Muscle of leg (tissue), 3 donors: ENCODE measurements at regions not wholly inside any gene's neighbourhood (a gene's known extent, or its start where the extent isn't known, plus 50 kb on each side); places are given as distances from the start of the nearest gene placed in this dataset.

Source experiments
- DNase-seq: peaks from one replicate; pipeline ENCODE4 v3.0.0; 2013
- H3K27ac ChIP-seq: one replicate; pipeline ENCODE4 v1.5.1; 2013; ENCODE audit warnings: mild to moderate bottlenecking, low read length, control low read depth
- H3K27me3 ChIP-seq: one replicate; pipeline ENCODE4 v1.6.1; 2013; ENCODE audit warnings: low read length; ENCODE audit not compliant: control insufficient read depth, insufficient read depth
- H3K36me3 ChIP-seq: one replicate; pipeline ENCODE4 v1.6.1; 2013; ENCODE audit warnings: low read length; ENCODE audit not compliant: control insufficient read depth, insufficient read depth
- H3K4me1 ChIP-seq: one replicate; pipeline ENCODE4 v1.6.1; 2013; ENCODE audit warnings: low read length; ENCODE audit not compliant: control insufficient read depth, insufficient read depth
- H3K4me3 ChIP-seq: one replicate; pipeline ENCODE4 v1.5.1; 2013; ENCODE audit warnings: low read length, control low read depth
- H3K9me3 ChIP-seq: replicated peaks from 2 replicates; pipeline ENCODE4 v1.6.1; 2013; ENCODE audit warnings: low read depth, low read length; ENCODE audit not compliant: control insufficient read depth
- WGBS: methylation state at CpG from one replicate; pipeline ENCODE4 v1.1.5; 2013; ENCODE audit warnings: missing lambda C conversion rate; ENCODE audit not compliant: insufficient coverage; 5-methylcytosine and 5-hydroxymethylcytosine counted together

DNA sequence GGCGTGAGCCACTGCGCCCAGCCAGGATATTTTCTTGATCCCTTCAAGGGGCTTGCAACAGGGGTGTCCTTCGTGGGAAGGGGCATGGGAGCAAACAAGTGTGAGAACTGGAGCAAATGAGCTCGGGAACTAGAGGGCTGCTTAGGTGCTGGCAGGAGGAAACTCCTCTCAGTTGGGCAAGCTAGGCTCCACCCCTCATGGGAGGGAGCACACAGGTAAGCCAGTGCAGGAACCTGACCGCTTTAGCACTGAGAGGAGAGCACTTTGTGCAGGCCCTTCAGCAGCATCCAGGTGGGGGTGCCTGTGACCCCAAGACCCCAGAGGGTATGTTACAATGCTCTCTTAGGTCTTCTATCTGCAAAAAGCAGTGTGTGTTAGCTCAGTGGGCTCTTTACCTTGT lies 755.4 kb upstream of the MDGA2 start:
- no peaks in the 10 kb centered on the region for H3K27me3 ChIP-seq
- 81% methylated on average over 4 of the region's 5 CpGs for WGBS
- no peak overlapping the region for H3K4me3 ChIP-seq
- H3K9me3 ChIP-seq = no peaks in the 10 kb centered on the region
- no peak for DNase-seq
- H3K4me1 ChIP-seq = peaks cover 3% of the 10 kb centered on the region
- no peaks in the 10 kb centered on the region for H3K36me3 ChIP-seq
- no peak overlapping the region for H3K27ac ChIP-seq

DNA sequence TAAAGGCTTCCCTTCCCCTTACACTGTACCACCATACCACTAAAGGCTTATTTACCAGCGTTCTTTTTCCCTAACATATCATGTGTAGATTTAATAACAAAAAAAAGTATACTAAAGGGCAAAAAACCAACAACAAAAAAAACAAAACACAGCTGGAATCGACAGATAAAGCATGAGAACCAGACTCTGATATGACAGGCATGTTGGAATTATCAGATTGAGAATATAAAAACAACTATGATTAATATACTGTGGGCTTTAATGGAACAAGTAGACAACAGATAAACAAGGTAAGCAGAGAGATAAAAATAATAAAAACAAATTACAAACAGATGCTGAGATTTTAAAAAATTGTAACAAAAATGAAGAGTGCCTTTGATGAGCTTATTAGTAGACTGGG lies 754.1 kb upstream of the MDGA2 start:
- DNase-seq = no peak
- whole genome bisulfite sequencing = no CpG with 5 or more reads among the region's 2 CpGs
- Histone ChIP-seq H3K36me3 (no peaks in the 10 kb centered on the region), H3K27me3 (no peaks in the 10 kb centered on the region), H3K27ac (no peak overlapping the region), H3K4me1 (no peaks in the 10 kb centered on the region), H3K4me3 (no peak overlapping the region), H3K9me3 (no peaks in the 10 kb centered on the region)

DNA sequence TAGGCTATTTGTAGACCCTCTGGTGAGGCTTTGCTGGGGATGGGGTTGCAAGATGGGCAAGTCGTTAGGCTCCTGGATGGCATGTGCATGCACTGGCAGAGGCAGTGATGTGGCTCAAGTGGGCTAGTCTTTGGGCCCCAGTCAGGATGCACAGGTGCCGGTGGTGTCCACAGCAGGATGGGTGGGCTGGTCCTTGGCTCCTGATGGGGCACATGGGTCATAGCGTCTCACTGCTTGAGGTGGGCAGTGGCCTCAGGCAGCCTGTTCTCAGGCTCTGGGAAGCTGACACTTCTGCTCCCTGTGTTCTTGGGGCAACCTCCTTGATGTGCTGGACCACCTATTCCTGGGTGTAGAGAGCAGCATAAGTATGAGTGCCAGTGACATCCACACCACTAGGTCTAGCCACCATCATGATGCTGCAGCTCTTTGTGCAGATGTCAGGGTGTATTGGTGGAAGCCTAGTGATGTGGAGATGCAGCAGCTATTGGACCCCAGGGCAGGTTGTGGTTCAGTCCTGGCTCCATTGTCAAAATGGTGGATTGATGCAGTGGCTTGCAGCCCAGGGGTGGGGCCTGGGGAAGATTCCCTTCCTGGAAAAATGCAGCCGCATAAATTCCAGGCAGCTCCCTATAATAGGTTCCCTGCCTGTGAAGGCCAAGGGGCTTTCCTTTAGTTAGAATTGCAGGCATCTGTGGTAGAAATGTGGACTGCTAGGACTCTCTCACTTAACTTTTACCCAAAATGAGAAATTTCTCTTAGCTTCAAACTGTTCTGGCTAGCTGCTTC lies 742.5 kb upstream of the MDGA2 start:
- no peak overlapping the region for H3K4me3 ChIP-seq
- H3K36me3 ChIP-seq = no peaks in the 10 kb centered on the region
- H3K4me1 ChIP-seq = no peaks in the 10 kb centered on the region
- no peak overlapping the region for H3K27ac ChIP-seq
- H3K9me3 ChIP-seq = peaks cover 7% of the 10 kb centered on the region
- 79% methylated on average over 2 of the region's 4 CpGs for WGBS
- no peaks in the 10 kb centered on the region for H3K27me3 ChIP-seq
- DNase-seq = no peak

DNA sequence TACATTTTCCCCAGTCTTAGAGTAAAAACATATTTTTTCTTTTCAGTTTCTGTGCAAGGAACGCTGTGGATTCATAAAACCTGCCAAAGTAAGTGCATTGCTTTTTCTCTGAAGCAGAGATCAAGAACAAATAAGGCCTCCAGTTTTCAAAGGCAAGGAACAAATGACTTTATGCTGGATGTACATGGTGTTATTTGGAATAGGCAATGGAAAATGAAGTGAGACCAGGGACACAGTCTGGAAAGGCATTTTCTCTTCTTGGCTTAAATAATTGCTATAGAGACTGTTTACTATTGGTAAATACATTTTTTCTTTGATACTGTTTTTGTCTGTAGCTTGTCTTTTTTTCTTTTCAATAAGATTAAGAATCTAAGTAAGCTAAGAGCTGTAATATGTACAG lies 725.9 kb upstream of the MDGA2 start:
- Histone ChIP-seq H3K36me3 (no peaks in the 10 kb centered on the region), H3K9me3 (no peaks in the 10 kb centered on the region), H3K4me3 (no peak overlapping the region), H3K27ac (no peak overlapping the region), H3K27me3 (no peaks in the 10 kb centered on the region), H3K4me1 (no peaks in the 10 kb centered on the region)
- peak; percentile 81 for DNase-seq
- whole genome bisulfite sequencing = 14% methylated on average over 1 of the region's 1 CpG

DNA sequence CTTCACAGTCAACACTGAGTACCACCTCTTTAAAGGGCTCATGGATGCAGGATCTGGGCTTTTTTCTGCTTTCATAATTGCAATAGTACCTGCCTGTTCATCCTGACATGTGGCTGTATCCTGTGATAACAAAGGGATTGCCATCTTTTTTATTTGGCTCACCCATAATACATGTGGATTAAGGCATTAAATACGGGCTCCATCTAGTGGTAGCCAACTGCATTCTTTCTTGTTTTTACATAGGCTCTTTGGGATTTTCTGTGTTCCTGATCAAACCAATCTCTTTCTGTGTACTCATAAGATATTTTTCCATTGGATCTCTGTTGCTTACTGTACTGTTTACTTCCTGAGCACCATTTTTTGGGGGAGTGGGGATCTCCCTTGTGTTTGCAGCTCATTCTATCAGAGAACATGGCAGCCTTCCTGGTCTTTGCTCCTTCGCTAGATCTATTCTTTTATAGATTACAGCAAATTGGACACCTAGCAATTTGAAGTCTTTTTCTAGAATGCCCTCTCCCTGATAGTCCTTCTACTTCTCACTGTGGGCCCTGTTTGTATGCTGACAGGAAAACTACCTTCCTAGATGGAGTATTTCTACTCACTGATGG lies 723.4 kb upstream of the MDGA2 start:
- no CpG with 5 or more reads among the region's 2 CpGs for WGBS
- Histone ChIP-seq H3K27me3 (no peaks in the 10 kb centered on the region), H3K36me3 (no peaks in the 10 kb centered on the region), H3K4me1 (no peaks in the 10 kb centered on the region), H3K9me3 (no peaks in the 10 kb centered on the region), H3K27ac (no peak overlapping the region), H3K4me3 (no peak overlapping the region)
- peak; percentile 43 for DNase-seq

DNA sequence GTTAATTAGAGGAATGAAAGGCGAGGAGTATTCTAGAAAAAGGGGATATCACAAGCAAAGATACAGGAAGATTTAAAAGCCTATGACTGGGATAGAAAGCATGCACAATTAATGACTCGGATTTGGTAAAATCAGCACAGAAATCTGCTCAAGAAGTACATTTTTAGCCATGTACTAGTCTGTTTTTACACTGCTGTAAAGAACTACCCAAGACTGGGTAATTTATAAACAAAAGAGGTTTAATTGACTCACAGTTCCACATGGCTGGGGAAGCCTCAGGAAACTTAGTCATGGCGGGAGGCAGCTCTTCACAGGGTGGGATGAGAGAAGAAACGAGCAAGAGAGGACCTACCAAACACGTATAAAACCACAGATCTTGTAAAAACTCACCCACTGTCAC lies 716.3 kb upstream of the MDGA2 start:
- Histone ChIP-seq H3K36me3 (no peaks in the 10 kb centered on the region), H3K4me1 (no peaks in the 10 kb centered on the region), H3K4me3 (no peak overlapping the region), H3K27me3 (no peaks in the 10 kb centered on the region), H3K9me3 (no peaks in the 10 kb centered on the region), H3K27ac (no peak overlapping the region)
- 71% methylated on average over 1 of the region's 5 CpGs for WGBS
- no peak for DNase-seq

DNA sequence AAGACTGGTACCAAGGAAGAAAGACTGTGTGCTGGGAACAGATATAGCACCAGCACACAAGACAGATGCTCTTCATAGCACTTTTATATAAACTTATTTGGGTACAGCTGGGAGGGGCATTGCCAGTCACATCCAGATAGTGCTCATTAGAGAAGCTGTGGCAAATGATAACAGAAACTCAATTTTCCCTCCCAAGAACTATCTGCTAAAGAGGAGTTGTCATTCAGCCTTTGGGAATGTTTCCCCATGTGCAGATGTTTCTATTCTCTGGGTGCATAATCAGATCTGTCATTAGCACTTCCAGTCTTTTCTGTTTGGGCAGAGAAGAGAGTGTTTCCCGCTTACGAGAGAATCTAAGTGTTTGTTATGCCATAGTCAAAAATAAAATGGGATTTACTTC lies 714.9 kb upstream of the MDGA2 start:
- H3K9me3 ChIP-seq = no peaks in the 10 kb centered on the region
- no peaks in the 10 kb centered on the region for H3K27me3 ChIP-seq
- no peak overlapping the region for H3K27ac ChIP-seq
- no peak overlapping the region for H3K4me3 ChIP-seq
- no peaks in the 10 kb centered on the region for H3K36me3 ChIP-seq
- no CpG with 5 or more reads among the region's 2 CpGs for WGBS
- no peaks in the 10 kb centered on the region for H3K4me1 ChIP-seq
- no peak for DNase-seq

DNA sequence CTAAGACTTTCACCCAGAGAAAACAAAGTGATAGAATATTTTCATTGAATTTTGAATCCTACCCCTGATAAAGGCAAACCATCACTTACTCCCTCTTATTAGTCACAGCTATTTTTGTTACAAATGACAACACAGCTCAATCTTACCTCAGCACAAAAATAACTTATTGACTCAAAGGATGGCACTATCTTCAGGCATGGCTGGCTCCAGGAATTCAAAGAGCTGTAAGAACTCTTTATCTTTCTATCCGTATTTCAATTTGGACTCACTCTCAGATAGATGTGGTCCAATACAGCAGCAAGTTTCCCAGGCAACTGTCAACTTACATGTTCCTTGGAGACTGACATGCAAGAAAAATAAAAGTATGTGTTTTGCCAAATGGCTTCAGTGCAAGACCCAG lies 709.4 kb upstream of the MDGA2 start:
- Histone ChIP-seq H3K9me3 (no peaks in the 10 kb centered on the region), H3K27ac (no peak overlapping the region), H3K36me3 (no peaks in the 10 kb centered on the region), H3K27me3 (no peaks in the 10 kb centered on the region), H3K4me1 (no peaks in the 10 kb centered on the region), H3K4me3 (no peak overlapping the region)
- no peak for DNase-seq
- WGBS = no CpG with 5 or more reads among the region's 1 CpG

DNA sequence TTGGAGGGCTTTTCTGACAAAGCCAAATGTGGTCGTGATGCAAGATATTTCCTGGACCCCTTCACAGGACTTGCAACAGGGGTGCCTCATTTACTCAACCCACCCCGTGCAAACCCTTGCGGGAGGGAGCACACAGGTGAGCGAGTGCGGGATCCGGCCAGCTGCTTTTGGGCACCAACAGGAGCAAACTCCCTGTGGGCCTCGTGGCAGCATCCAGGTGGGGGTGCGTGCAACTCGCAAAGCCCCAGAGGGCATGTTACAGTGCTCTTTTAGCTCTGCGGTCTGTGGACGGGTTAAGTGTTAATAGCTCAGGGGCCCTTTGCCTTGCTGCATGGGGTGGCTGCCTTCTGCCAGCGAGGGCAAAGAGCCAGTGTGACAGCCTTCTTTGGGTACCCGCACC lies 707.6 kb upstream of the MDGA2 start:
- Histone ChIP-seq H3K27me3 (no peaks in the 10 kb centered on the region), H3K27ac (no peak overlapping the region), H3K4me3 (no peak overlapping the region), H3K4me1 (no peaks in the 10 kb centered on the region), H3K36me3 (no peaks in the 10 kb centered on the region), H3K9me3 (no peaks in the 10 kb centered on the region)
- 88% methylated on average over 10 of the region's 13 CpGs for WGBS
- no peak for DNase-seq

DNA sequence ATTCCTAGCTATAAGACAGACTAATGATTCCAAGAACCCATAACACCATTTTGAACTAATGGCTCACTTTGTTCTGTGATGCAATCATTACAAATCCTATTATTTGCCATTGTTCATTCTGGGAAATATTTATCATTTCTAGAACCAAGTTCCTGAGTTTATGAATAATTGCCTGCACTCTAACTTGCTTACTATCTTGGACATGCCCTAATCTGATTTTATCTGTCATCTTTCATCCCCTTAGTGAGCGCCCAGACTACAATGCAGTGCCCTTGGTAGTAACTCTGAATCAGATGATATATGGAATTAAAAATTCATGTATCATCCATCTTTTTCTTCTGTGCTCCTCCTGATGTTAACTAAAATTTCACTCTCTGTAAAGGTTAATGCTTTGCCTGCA lies 703.1 kb upstream of the MDGA2 start:
- H3K4me3 ChIP-seq = no peak overlapping the region
- no CpG with 5 or more reads among the region's 1 CpG for WGBS
- H3K27ac ChIP-seq = no peak overlapping the region
- no peaks in the 10 kb centered on the region for H3K9me3 ChIP-seq
- H3K27me3 ChIP-seq = no peaks in the 10 kb centered on the region
- H3K4me1 ChIP-seq = no peaks in the 10 kb centered on the region
- DNase-seq = no peak
- no peaks in the 10 kb centered on the region for H3K36me3 ChIP-seq
